ENCODE measurements at regions not wholly inside any gene's neighbourhood (a gene's known extent, or its start where the extent isn't known, plus 50 kb on each side); places are given as distances from the start of the nearest gene placed in this dataset.

- H4K20me1 ChIP-seq (ENCODE audit: insufficient read depth): no peaks in the 10 kb centered on the region
- WGBS (ENCODE audit: low lambda C conversion rate): 3% methylated on average over 5 of the region's 5 CpGs
- TF ChIP-seq TAF1 (IDR thresholded peaks at IDR 0.05; ENCODE audit: borderline replicate concordance, low read depth, low read length) (no peak), TEAD4 (IDR thresholded peaks at IDR 0.05; ENCODE audit: borderline replicate concordance, insufficient read depth) (no peak)
- H2AFZ ChIP-seq (ENCODE audit: low read depth): no peak overlapping the region
- ChIA-PET POLR2A (no interaction called here), CTCF (no interaction called here)
- no peak overlapping the region for H3K4me3 ChIP-seq (ENCODE audit: low read depth in 2 of 2, low read length in 1 of 2)
- no peaks in the 10 kb centered on the region for H3K4me1 ChIP-seq (ENCODE audit: control insufficient read depth in 1 of 2, insufficient read depth in 2 of 2, low read depth in 1 of 2, low read length in 1 of 2)
- H3K79me2 ChIP-seq (ENCODE audit: insufficient read depth): no peaks in the 10 kb centered on the region
- no peaks in the 10 kb centered on the region for H3K36me3 ChIP-seq (replicated peaks in 1 of 2; ENCODE audit: control insufficient read depth in 1 of 2, insufficient read depth in 2 of 2, low read length in 1 of 2)
- H3K27ac ChIP-seq (ENCODE audit: low read depth in 2 of 2, low read length in 1 of 2): no peak overlapping the region
- H3K9ac ChIP-seq: no peak overlapping the region
- H3K9me3 ChIP-seq: no peaks in the 10 kb centered on the region
- H3K9me2 ChIP-seq: no peaks in the 10 kb centered on the region
- no peaks in the 10 kb centered on the region for H3K27me3 ChIP-seq (ENCODE audit: insufficient read depth)
- no peak for DNase-seq
- no peaks in the 10 kb centered on the region for H3F3A ChIP-seq (replicated peaks; ENCODE audit: insufficient read depth)
- H3K4me2 ChIP-seq: no peak overlapping the region
These were observed 751.6 kb downstream of the NOVA1 start for GRCh38 chr14:25846246-25846645.

DNA sequence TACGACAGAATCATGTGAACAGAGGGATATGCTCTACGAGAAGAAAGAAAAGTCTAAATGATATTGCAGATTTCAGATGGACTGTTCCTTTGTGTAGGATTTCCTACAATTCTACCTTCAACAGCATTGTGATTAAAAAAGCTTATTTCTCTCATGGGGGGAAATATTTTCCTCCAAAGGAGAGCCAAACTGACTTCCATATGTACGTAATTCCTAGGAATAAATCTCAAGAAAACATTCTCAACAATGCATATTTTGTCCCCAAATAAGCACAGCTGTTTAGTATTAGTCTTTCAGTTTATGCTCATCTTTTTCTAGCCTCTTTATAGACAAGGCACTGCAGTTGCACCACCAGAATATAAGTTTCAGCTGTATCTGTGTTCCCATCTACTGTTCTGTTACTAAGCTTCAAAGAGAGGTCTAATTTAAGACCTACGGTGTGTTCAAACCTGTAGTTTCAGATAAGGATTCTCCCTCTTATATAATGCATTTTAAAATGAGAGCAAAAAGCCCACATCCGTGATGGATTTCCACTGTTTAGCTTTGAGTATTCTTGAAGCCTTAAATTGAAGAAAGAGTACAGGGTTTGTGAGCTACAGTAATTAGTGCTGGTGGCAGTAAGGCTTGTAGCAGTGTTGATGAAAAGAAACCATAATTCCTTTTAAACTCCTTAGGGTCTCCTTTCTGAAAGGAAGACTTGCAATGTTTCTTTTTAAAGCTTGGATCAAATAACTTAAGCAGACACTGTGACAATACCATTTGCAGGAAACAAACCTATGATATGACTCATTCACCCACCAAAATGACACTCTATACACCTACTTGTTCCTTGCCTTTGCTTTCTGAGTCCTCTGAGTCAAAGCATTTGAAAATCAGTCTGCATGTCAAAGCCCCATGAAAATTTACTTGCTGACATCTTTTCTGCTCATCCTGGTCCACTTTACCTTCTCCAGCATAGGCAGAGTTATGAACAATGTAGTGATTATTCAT is 754.1 kb downstream of the NOVA1 start:
- H3K27me3 ChIP-seq (ENCODE audit: insufficient read depth): no peaks in the 10 kb centered on the region
- no peaks in the 10 kb centered on the region for H3K79me2 ChIP-seq (ENCODE audit: insufficient read depth)
- no peaks in the 10 kb centered on the region for H3F3A ChIP-seq (replicated peaks; ENCODE audit: insufficient read depth)
- H2AFZ ChIP-seq (ENCODE audit: low read depth): no peak overlapping the region
- no peak overlapping the region for H3K4me3 ChIP-seq (ENCODE audit: low read depth in 2 of 2, low read length in 1 of 2)
- H3K27ac ChIP-seq (ENCODE audit: low read depth in 2 of 2, low read length in 1 of 2): no peak overlapping the region
- POLR2A ChIA-PET: no interaction called here
- TF ChIP-seq JUND (IDR thresholded peaks at IDR 0.05) (no peak), SIN3A (IDR thresholded peaks at IDR 0.05; ENCODE audit: borderline replicate concordance, low read depth, low read length) (no peak), EZH2phosphoT487 (IDR thresholded peaks at IDR 0.05; ENCODE audit: borderline replicate concordance, low read depth) (no peak), EP300 (IDR thresholded peaks at IDR 0.05; ENCODE audit: borderline replicate concordance in 1 of 2, low read depth in 1 of 2, low read length in 1 of 2) (no peak), RCOR1 (IDR thresholded peaks at IDR 0.05; ENCODE audit: low read length) (no peak), MEF2A (IDR thresholded peaks at IDR 0.05; ENCODE audit: borderline replicate concordance, low read depth) (no peak), ZBTB33 (IDR thresholded peaks at IDR 0.05; ENCODE audit: borderline replicate concordance, low read depth) (no peak), GABPA (IDR thresholded peaks at IDR 0.05; ENCODE audit: low read depth) (no peak), TCF12 (IDR thresholded peaks at IDR 0.05) (no peak), TEAD4 (IDR thresholded peaks at IDR 0.05; ENCODE audit: borderline replicate concordance, insufficient read depth) (no peak), FOSL2 (IDR thresholded peaks at IDR 0.05; ENCODE audit: borderline replicate concordance, low read depth) (no peak), YY1 (IDR thresholded peaks at IDR 0.05; ENCODE audit: low read depth) (no peak), USF2 (IDR thresholded peaks at IDR 0.05; ENCODE audit: borderline replicate concordance, low read depth, low read length) (no peak), SMC3 (IDR thresholded peaks at IDR 0.05; ENCODE audit: low read depth, low read length) (no peak), NFIC (IDR thresholded peaks at IDR 0.05; ENCODE audit: borderline replicate concordance) (no peak), MXI1 (IDR thresholded peaks at IDR 0.05; ENCODE audit: low read depth, low read length) (no peak)
- H3K4me2 ChIP-seq: no peak overlapping the region
- WGBS (ENCODE audit: low lambda C conversion rate): 2% methylated on average over 5 of the region's 5 CpGs
- no peaks in the 10 kb centered on the region for H3K9me3 ChIP-seq
- H3K36me3 ChIP-seq (replicated peaks in 1 of 2; ENCODE audit: control insufficient read depth in 1 of 2, insufficient read depth in 2 of 2, low read length in 1 of 2): no peaks in the 10 kb centered on the region
- no peak overlapping the region for H3K9ac ChIP-seq
- DNase-seq: no peak
- H4K20me1 ChIP-seq (ENCODE audit: insufficient read depth): no peaks in the 10 kb centered on the region
- H3K4me1 ChIP-seq (ENCODE audit: control insufficient read depth in 1 of 2, insufficient read depth in 2 of 2, low read depth in 1 of 2, low read length in 1 of 2): no peaks in the 10 kb centered on the region
- no peaks in the 10 kb centered on the region for H3K9me2 ChIP-seq
- CTCF ChIA-PET: interaction anchor here (0.9 kb wide), 1 partner anchor 10 kb away, joined by 4 read pairs; no protein-coding TSS in a partner anchor

Measured in SK-N-SH (cell line).